AG09309 (cell line): ENCODE measurements at regions not wholly inside any gene's neighbourhood (a gene's known extent, or its start where the extent isn't known, plus 50 kb on each side); places are given as distances from the start of the nearest gene placed in this dataset.
"Not testable (repeated sequence)": the region's sequence is repeated elsewhere in the genome, so short reads cannot be mapped to it uniquely, and the experiment has no call there.

ENCODE experiments used
- DNase-seq: peaks from one replicate; pipeline ENCODE4 v3.0.0-alpha.2; 2010; ENCODE audit warnings: low read depth
- H3K4me3 ChIP-seq: 2 replicates; pipeline ENCODE4 v1.5.1; 2011; ENCODE audit warnings: mild to moderate bottlenecking, low read depth, low read length, moderate library complexity; ENCODE audit not compliant: control insufficient read depth
- TF ChIP-seq, protein P1 (sequence below): IDR thresholded peaks from 2 replicates; pipeline ENCODE4 v1.5.1; 2011; ENCODE audit warnings: mild to moderate bottlenecking, low read depth, low read length, inconsistent platforms; ENCODE audit not compliant: insufficient read depth, control insufficient read depth; ENCODE audit errors: missing control alignments

DNA sequence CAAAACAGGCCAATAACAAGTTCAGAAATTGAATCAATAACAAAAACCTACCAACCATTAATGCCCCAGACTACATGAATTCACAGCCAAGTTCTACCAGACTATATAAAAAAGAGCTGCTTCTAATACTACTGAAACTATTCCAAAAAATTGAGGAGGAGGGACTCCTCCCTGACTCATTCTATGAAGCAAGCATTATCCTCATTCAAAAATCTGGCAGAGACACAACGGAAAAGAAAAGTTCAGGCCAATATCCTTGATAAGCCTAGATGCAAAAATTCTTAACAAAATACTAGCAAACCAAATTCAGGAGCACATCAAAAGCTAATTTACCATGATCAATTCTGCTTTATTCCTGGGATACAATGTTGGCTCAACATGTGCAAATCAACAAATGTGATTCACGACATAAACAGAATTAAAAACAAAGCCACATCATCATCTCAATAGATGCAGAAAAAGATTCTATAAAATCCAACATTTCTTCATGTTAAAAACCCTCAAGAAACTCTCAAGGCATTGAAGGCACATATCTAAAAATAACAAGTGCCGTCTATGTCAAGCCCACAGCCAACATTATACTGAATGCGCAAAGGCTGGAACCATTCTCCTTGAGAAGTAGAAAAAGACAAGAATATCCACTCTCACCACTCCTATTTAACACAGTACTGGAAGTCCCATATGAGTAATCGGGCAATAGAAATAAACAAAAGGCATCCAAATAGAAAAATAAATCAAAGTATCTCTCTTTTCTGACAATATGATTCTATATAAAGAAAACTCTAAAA, 573.6 kb upstream of the GRM7 start:
- TF ChIP-seq, protein P1, sequence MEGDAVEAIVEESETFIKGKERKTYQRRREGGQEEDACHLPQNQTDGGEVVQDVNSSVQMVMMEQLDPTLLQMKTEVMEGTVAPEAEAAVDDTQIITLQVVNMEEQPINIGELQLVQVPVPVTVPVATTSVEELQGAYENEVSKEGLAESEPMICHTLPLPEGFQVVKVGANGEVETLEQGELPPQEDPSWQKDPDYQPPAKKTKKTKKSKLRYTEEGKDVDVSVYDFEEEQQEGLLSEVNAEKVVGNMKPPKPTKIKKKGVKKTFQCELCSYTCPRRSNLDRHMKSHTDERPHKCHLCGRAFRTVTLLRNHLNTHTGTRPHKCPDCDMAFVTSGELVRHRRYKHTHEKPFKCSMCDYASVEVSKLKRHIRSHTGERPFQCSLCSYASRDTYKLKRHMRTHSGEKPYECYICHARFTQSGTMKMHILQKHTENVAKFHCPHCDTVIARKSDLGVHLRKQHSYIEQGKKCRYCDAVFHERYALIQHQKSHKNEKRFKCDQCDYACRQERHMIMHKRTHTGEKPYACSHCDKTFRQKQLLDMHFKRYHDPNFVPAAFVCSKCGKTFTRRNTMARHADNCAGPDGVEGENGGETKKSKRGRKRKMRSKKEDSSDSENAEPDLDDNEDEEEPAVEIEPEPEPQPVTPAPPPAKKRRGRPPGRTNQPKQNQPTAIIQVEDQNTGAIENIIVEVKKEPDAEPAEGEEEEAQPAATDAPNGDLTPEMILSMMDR, result no peak
- DNase-seq, result no peak
- no peak overlapping the region for H3K4me3 ChIP-seq

DNA sequence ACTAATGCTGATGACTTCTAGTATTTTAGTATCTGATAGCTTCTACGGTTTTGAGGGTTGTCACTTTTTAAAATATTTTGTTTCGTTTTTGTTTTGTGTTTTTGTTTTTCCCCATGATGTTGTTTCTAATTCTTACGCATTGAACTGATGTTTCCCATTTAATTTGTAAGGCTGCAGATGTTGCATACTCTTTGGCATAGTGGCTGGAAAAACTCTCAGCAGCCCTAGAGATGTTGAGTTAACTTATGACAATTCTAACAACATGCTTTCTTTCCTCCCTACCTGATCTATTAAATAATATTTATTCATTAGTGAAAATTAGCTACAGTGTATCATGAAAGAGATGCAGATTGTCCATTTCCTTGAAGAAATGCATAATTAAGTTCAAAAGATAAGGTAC, 559.3 kb upstream of the GRM7 start:
- no peak overlapping the region for H3K4me3 ChIP-seq
- TF ChIP-seq, protein P1, result no peak
- no peak for DNase-seq

DNA sequence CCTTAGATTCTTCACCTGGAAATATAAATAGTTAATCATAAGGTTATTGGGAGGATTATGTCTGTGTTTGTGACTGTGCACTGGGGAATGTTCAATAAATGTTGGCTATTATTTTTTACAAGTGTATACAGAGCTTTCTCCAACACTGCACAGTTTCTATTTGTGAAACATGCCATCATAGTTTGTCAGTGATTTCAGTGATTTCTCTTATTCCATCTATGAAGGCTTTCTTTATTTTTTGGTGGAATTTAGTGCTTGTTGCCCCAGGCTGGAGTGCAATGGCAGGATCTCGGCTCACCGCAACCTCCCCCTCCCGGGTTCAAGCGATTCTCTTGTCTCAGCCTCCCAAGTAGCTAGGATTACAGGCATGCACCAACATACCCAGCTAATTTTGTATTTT, 545.0 kb upstream of the GRM7 start:
- TF ChIP-seq, protein P1, result no peak
- H3K4me3 ChIP-seq, result no peak overlapping the region
- no peak for DNase-seq

GRCh38 chr3:6321999-6322398, 538.9 kb upstream of the GRM7 start:
- no peak overlapping the region for H3K4me3 ChIP-seq
- TF ChIP-seq, protein P1, result no peak
- no peak for DNase-seq

DNA sequence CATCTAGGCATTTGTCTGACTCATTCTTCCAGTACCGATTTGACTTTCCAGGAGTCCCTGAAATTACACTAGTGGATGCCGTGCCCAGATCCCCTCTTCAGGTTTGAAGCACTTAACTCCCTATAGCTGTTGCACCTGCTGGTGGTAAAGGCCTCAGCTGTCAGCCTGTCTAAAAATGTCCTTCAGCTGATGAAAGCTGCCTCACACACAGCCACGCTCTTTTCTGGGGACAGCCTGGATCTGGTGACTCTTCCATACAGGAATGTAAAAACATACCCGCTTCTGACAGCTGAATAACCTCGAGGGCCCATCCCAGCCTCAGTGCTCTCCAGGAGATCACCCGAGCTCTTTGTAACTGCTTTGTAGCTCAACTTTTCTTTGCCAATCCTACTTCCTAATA, 534.1 kb upstream of the GRM7 start:
- no peak for DNase-seq
- TF ChIP-seq, protein P1, result no peak
- H3K4me3 ChIP-seq, result no peak overlapping the region

DNA sequence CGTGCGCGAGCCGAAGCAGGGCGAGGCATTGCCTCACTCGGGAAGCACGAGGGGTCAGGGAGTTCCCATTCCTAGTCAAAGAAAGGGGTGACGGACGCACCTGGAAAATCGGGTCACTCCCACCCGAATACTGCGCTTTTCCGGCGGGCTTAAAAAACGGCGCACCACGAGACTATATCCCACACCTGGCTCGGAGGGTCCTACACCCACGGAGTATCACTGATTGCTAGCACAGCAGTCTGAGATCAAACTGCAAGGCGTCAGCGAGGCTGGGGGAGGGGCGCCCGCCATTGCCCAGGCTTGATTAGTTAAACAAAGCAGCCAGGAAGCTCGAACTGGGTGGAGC, 520.0 kb upstream of the GRM7 start:
- not testable (repeated sequence) for DNase-seq, H3K4me3 ChIP-seq

DNA sequence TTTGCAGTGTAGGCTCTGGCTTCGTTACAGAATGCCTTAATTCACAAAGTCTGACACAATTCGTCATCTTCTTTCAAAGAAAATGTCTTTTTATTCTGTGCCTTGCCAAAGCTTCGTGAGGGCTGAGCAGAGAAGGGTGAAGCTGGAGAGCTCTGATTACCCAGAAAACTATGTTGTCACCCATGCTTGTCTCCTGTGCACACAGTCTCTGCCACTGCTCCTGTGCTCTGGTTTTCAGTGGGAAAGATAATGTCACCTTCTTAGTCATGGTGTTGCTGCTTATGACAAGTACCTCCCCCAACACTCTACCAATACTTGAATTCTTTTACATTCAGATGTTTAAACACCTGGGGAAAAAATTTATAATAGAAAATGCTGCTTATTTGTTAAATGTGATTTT, 509.2 kb upstream of the GRM7 start:
- TF ChIP-seq, protein P1, result no peak
- no peak for DNase-seq
- no peak overlapping the region for H3K4me3 ChIP-seq
